ENCODE measurements at regions not wholly inside any gene's neighbourhood (a gene's known extent, or its start where the extent isn't known, plus 50 kb on each side); places are given as distances from the start of the nearest gene placed in this dataset.

DNA sequence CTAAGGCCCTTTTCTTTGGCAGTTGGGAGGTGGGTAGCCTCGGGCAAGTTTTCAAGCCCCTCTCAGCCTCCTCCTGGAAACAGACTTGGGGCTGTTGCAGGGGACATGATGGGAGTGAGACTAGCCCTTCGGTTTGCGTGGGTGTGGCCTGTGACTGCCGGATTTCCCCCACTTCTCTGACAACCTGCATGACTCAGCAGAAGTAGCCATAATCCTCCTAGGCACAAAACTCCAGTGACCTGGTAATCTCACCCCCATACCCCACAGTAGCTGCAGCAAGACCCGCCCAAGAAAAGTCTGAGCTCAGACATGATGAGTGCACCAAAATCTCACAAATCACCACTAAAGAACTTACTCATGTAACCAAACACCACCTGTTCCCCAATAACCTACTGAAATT is 433.7 kb upstream of the AMOT start:
- H3K9ac ChIP-seq (ENCODE audit: low read length), result no peak overlapping the region
- H3K4me2 ChIP-seq (ENCODE audit: low read length), result no peak overlapping the region
- ATAC-seq, result no peak
- CTCF ChIA-PET, result no interaction called here
- H3K27me3 ChIP-seq (ENCODE audit: low read length), result no peaks in the 10 kb centered on the region
- no TSS peak for BruUV-seq (replicated peaks)
- no peaks in the 10 kb centered on the region for H3K9me3 ChIP-seq (ENCODE audit: low read length)
- H3K36me3 ChIP-seq (ENCODE audit: low read depth, low read length), result no peaks in the 10 kb centered on the region
- H3K9me2 ChIP-seq (replicated peaks; ENCODE audit: low read length), result no peaks in the 10 kb centered on the region
- TF ChIP-seq EZH2 (IDR thresholded peaks at IDR 0.05; ENCODE audit: low read length, unreplicated experiment), result no peak
- TF ChIP-seq, protein P1, sequence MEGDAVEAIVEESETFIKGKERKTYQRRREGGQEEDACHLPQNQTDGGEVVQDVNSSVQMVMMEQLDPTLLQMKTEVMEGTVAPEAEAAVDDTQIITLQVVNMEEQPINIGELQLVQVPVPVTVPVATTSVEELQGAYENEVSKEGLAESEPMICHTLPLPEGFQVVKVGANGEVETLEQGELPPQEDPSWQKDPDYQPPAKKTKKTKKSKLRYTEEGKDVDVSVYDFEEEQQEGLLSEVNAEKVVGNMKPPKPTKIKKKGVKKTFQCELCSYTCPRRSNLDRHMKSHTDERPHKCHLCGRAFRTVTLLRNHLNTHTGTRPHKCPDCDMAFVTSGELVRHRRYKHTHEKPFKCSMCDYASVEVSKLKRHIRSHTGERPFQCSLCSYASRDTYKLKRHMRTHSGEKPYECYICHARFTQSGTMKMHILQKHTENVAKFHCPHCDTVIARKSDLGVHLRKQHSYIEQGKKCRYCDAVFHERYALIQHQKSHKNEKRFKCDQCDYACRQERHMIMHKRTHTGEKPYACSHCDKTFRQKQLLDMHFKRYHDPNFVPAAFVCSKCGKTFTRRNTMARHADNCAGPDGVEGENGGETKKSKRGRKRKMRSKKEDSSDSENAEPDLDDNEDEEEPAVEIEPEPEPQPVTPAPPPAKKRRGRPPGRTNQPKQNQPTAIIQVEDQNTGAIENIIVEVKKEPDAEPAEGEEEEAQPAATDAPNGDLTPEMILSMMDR (conservative IDR thresholded peaks at IDR 0.05; ENCODE audit: low read depth, low read length), result no peak
- no peak for TF ChIP-seq EZH2phosphoT487 (IDR thresholded peaks at IDR 0.05; ENCODE audit: borderline replicate concordance, low read length)
- no peak for DNase-seq
- no peaks in the 10 kb centered on the region for H4K20me1 ChIP-seq (ENCODE audit: low read length)
- H3K79me2 ChIP-seq (ENCODE audit: low read length), result no peaks in the 10 kb centered on the region
- no peaks in the 10 kb centered on the region for H3K4me1 ChIP-seq (ENCODE audit: insufficient read depth, low read length)
- H3K27ac ChIP-seq (ENCODE audit: low read length), result no peak overlapping the region
- no peak overlapping the region for H3K4me3 ChIP-seq (ENCODE audit: low read length)
- POLR2A ChIA-PET (ENCODE audit: unreplicated experiment), result no interaction called here
- H3F3A ChIP-seq (ENCODE audit: low read length, unreplicated experiment), result no peaks in the 10 kb centered on the region
- intact Hi-C loops (cut with micrococcal nuclease), result no loop called here
- H2AFZ ChIP-seq (ENCODE audit: low read length), result no peak overlapping the region

DNA sequence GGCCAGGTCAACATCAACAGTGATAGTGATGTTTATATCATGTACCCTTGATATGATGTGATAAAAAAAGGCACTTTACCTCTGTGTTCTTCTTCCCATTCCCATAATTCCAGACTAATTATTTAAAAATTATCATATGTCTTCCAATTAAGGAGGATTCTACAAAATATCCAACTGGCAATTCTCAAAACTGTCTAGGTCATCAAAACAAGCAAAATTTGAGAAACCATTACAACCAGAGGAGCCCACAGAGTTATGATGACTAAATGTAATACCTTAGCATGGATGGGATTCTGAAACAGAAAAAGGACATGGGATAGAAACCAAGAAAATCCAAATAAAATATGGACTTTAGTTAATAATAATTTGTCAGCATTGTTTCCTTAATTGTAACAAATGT is 428.6 kb upstream of the AMOT start:
- Histone ChIP-seq H3K4me1 (ENCODE audit: insufficient read depth, low read length) (no peaks in the 10 kb centered on the region), H3F3A (ENCODE audit: low read length, unreplicated experiment) (no peaks in the 10 kb centered on the region), H3K9me2 (replicated peaks; ENCODE audit: low read length) (no peaks in the 10 kb centered on the region), H3K9ac (ENCODE audit: low read length) (no peak overlapping the region), H2AFZ (ENCODE audit: low read length) (no peak overlapping the region), H3K27me3 (ENCODE audit: low read length) (no peaks in the 10 kb centered on the region), H3K27ac (ENCODE audit: low read length) (no peak overlapping the region), H3K79me2 (ENCODE audit: low read length) (no peaks in the 10 kb centered on the region), H3K4me2 (ENCODE audit: low read length) (no peak overlapping the region), H3K4me3 (ENCODE audit: low read length) (no peak overlapping the region), H3K36me3 (ENCODE audit: low read depth, low read length) (no peaks in the 10 kb centered on the region), H3K9me3 (ENCODE audit: low read length) (no peaks in the 10 kb centered on the region), H4K20me1 (ENCODE audit: low read length) (no peaks in the 10 kb centered on the region)
- DNase-seq, result no peak
- ChIA-PET CTCF (no interaction called here), POLR2A (ENCODE audit: unreplicated experiment) (no interaction called here)
- no peak for ATAC-seq
- TF ChIP-seq EZH2phosphoT487 (IDR thresholded peaks at IDR 0.05; ENCODE audit: borderline replicate concordance, low read length), result no peak
- no peak for TF ChIP-seq EZH2 (IDR thresholded peaks at IDR 0.05; ENCODE audit: low read length, unreplicated experiment)
- TF ChIP-seq, protein P1 (conservative IDR thresholded peaks at IDR 0.05; ENCODE audit: low read depth, low read length), result no peak
- BruUV-seq (replicated peaks), result no TSS peak
- intact Hi-C loops (cut with micrococcal nuclease), result no loop called here

DNA sequence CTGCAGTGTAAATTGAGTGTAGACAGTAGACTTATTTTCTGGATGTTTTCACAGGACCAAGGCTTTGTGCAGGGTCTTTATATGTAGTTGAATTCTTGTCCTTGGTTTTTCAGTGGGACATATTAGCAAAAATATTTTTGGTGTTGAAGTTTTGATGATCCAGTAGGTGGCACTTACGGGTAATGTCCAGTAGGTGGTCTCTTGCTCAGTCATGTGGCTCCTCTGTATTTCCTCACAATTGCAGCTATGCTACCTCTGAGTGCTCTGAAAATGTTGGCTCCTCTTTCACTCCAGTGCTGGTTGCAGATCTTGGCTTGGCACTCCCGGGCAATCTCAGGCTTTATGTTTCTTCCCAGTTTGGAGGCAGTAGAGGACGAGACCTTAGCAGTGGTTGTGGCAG is 419.8 kb upstream of the AMOT start:
- ChIA-PET POLR2A (ENCODE audit: unreplicated experiment) (no interaction called here), CTCF (no interaction called here)
- Histone ChIP-seq H3K9me3 (ENCODE audit: low read length) (no peaks in the 10 kb centered on the region), H4K20me1 (ENCODE audit: low read length) (no peaks in the 10 kb centered on the region), H3K4me3 (ENCODE audit: low read length) (no peak overlapping the region), H3F3A (ENCODE audit: low read length, unreplicated experiment) (no peaks in the 10 kb centered on the region), H2AFZ (ENCODE audit: low read length) (no peak overlapping the region), H3K27ac (ENCODE audit: low read length) (no peak overlapping the region), H3K27me3 (ENCODE audit: low read length) (no peaks in the 10 kb centered on the region), H3K4me1 (ENCODE audit: insufficient read depth, low read length) (no peaks in the 10 kb centered on the region), H3K9ac (ENCODE audit: low read length) (no peak overlapping the region), H3K9me2 (replicated peaks; ENCODE audit: low read length) (no peaks in the 10 kb centered on the region), H3K4me2 (ENCODE audit: low read length) (no peak overlapping the region), H3K36me3 (ENCODE audit: low read depth, low read length) (no peaks in the 10 kb centered on the region), H3K79me2 (ENCODE audit: low read length) (no peaks in the 10 kb centered on the region)
- DNase-seq (no peak), ATAC-seq (no peak)
- TF ChIP-seq EZH2 (IDR thresholded peaks at IDR 0.05; ENCODE audit: low read length, unreplicated experiment) (no peak), EZH2phosphoT487 (IDR thresholded peaks at IDR 0.05; ENCODE audit: borderline replicate concordance, low read length) (no peak)
- TF ChIP-seq, protein P1 (conservative IDR thresholded peaks at IDR 0.05; ENCODE audit: low read depth, low read length), result no peak; the same call in 1 of the 2 replicates
- intact Hi-C loops (cut with micrococcal nuclease), result no loop called here
- no TSS peak for BruUV-seq (replicated peaks)
